Naive thymus-derived CD8-positive, alpha-beta T cell (primary cell): ENCODE measurements at regions not wholly inside any gene's neighbourhood (a gene's known extent, or its start where the extent isn't known, plus 50 kb on each side); places are given as distances from the start of the nearest gene placed in this dataset.

Experiments
- ATAC-seq, 2 donors: fragments of 150-1000 bp; cut with Tn5 transposase in 1 of 2; sonication (Bioruptor Pico), chemical (Tn5 transposase) in 1 of 2; 1 replicate in 1 of 2; 2 replicates in 1 of 2; pipeline ENCODE4 v1.10.0; 2021; ENCODE audit warnings: mild to moderate bottlenecking in 2 of 2, moderate library complexity in 2 of 2
- POLR2A ChIA-PET: fragments of 350-600 bp; sonication (Branson Sonifier 250); formaldehyde crosslinking; loops from one replicate; lab custom pipeline; 2021; ENCODE audit warnings: antibody characterized with exemption; lab: Charles Lee
- DNase-seq, 10 donors: peaks; one replicate each; pipeline versions ENCODE4 v3.0.0 to v3.0.0-alpha.2; 2020 to 2022
- H3K27ac Mint-ChIP-seq, 10 donors: one replicate each; pipeline ENCODE4 v1.8.0; 2020 to 2022; ENCODE audit warnings: mild to moderate bottlenecking in 10 of 10, mixed read lengths in 10 of 10, moderate library complexity in 4 of 10, inconsistent platforms in 1 of 10
- H3K27me3 Mint-ChIP-seq, 5 donors: one replicate each; pipeline ENCODE4 v1.8.0; 2021 to 2022; ENCODE audit warnings: mixed read lengths in 5 of 5
- H3K36me3 Mint-ChIP-seq, 3 donors: one replicate each; pipeline ENCODE4 v1.8.0; 2020 to 2022; ENCODE audit warnings: mixed read lengths in 3 of 3, mild to moderate bottlenecking in 2 of 3, inconsistent platforms in 1 of 3
- H3K4me1 Mint-ChIP-seq, 4 donors: one replicate each; pipeline ENCODE4 v1.8.0; 2021 to 2022; ENCODE audit warnings: mixed read lengths in 4 of 4
- H3K4me3 Mint-ChIP-seq, 10 donors: one replicate each; pipeline ENCODE4 v1.8.0; 2020 to 2022; ENCODE audit warnings: mild to moderate bottlenecking in 10 of 10, mixed read lengths in 10 of 10, moderate library complexity in 6 of 10, inconsistent platforms in 1 of 10
- H3K9me3 Mint-ChIP-seq, 9 donors: one replicate each; pipeline ENCODE4 v1.8.0; 2020 to 2022; ENCODE audit warnings: mixed read lengths in 9 of 9, mild to moderate bottlenecking in 3 of 9, inconsistent platforms in 1 of 9, moderate library complexity in 1 of 9

DNA sequence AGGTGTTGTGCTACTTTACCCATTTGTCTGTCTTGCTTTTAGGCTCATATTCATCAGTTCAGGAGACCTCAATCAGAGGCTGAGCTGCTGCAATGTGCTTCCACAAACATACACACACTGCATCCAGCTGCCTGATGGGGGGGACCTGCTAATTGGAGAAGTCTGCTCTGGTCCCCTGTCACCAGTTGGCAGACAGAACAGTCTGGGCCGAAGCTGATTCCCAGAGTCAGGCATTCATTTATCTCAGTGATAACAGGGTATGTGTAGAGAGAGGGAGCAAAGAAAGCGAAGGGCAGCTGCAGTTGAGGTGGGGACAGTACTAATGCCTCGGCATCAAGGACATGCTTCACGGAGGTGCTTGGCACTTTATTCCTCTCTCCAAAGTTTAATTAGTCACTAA is 584.3 kb upstream of the PIK3C3 start:
- POLR2A ChIA-PET, result no interaction called here
- no peaks in the 10 kb centered on the region for H3K27me3 Mint-ChIP-seq
- no peaks in the 10 kb centered on the region for H3K4me1 Mint-ChIP-seq
- H3K9me3 Mint-ChIP-seq, result peaks cover 0 to 8% (median 2%) of the 10 kb centered on the region in 9 donors
- H3K27ac Mint-ChIP-seq, result no peak overlapping the region
- ATAC-seq, result no peak
- no peaks in the 10 kb centered on the region for H3K36me3 Mint-ChIP-seq
- H3K4me3 Mint-ChIP-seq, result no peak overlapping the region
- DNase-seq, result no peak

GRCh38 chr18:41357708-41358107 is 597.3 kb upstream of the PIK3C3 start:
- Mint-ChIP-seq H3K9me3 (peaks cover 0 to 47% (median 10%) of the 10 kb centered on the region in 9 donors), H3K4me1 (no peaks in the 10 kb centered on the region), H3K4me3 (no peak overlapping the region), H3K27me3 (no peaks in the 10 kb centered on the region), H3K36me3 (peaks cover 0 to 4% (median 0%) of the 10 kb centered on the region in 3 donors), H3K27ac (no peak overlapping the region)
- DNase-seq, result no peak
- POLR2A ChIA-PET, result no interaction called here
- ATAC-seq, result no peak

- Mint-ChIP-seq H3K36me3 (peaks cover 0 to 4% (median 0%) of the 10 kb centered on the region in 3 donors), H3K27ac (no peak overlapping the region), H3K27me3 (no peaks in the 10 kb centered on the region), H3K4me1 (no peaks in the 10 kb centered on the region), H3K4me3 (no peak overlapping the region), H3K9me3 (peaks cover 0 to 28% (median 7%) of the 10 kb centered on the region in 9 donors)
- POLR2A ChIA-PET, result no interaction called here
- DNase-seq, result no peak
- no peak for ATAC-seq
Observed at GRCh38 chr18:41353777-41354528, 601.1 kb upstream of the PIK3C3 start.

DNA sequence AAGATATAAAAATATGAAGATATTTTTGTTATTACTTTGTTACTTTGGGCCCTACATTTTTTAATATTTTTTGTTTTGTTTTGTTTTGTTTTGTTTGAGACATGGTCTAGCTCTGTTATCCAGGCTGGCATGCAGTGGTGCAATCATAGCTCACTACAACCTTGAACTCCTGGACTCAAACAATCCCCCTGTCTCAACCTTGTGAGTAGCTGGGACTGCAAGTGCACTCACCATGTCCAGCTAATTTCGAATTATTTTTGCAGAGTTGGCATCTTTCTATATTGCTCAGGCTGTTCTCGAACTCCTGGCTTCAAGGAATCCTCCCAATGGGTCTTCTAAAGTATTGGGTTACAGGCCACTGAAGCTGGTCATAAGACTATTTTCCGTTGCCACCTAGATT is 603.6 kb upstream of the PIK3C3 start:
- no peak for ATAC-seq
- Mint-ChIP-seq H3K27ac (no peak overlapping the region), H3K4me3 (no peak overlapping the region), H3K36me3 (no peaks in the 10 kb centered on the region), H3K4me1 (no peaks in the 10 kb centered on the region), H3K27me3 (no peaks in the 10 kb centered on the region), H3K9me3 (peaks cover 0 to 16% (median 2%) of the 10 kb centered on the region in 9 donors)
- POLR2A ChIA-PET, result no interaction called here
- no peak for DNase-seq

GRCh38 chr18:41347057-41347456 is 608.0 kb upstream of the PIK3C3 start:
- H3K4me1 Mint-ChIP-seq, result no peaks in the 10 kb centered on the region
- ATAC-seq (no peak), DNase-seq (no peak)
- H3K9me3 Mint-ChIP-seq, result peaks cover 0 to 16% (median 4%) of the 10 kb centered on the region in 9 donors
- H3K27me3 Mint-ChIP-seq, result no peaks in the 10 kb centered on the region
- H3K36me3 Mint-ChIP-seq, result peaks cover 0 to 4% (median 0%) of the 10 kb centered on the region in 3 donors
- H3K27ac Mint-ChIP-seq, result no peak overlapping the region
- POLR2A ChIA-PET, result no interaction called here
- no peak overlapping the region for H3K4me3 Mint-ChIP-seq

DNA sequence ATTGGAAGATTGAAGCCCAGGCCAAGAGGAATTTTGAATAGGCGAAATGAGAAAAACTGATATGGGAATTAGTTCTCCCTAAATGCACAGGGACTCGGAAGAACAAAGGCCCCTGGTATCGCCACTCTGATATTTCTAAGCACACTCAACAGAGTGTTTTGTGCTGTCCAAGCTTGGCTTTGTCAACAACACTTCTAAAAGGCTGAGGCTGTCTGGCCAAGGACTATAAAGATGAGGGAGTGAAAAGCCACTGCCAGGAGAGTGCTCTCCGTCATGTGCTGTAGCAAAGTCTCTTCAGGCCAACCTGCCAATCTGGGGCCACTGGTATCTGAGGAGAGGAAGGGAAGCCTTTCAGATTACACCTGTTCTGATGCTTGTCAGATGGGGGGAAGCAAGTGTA is 611.2 kb upstream of the PIK3C3 start:
- POLR2A ChIA-PET, result no interaction called here
- Mint-ChIP-seq H3K27ac (no peak overlapping the region), H3K4me1 (no peaks in the 10 kb centered on the region), H3K27me3 (no peaks in the 10 kb centered on the region), H3K36me3 (peaks cover 0 to 5% (median 0%) of the 10 kb centered on the region in 3 donors), H3K9me3 (peaks cover 0 to 33% (median 4%) of the 10 kb centered on the region in 9 donors), H3K4me3 (no peak overlapping the region)
- ATAC-seq, result no peak
- DNase-seq, result no peak

DNA sequence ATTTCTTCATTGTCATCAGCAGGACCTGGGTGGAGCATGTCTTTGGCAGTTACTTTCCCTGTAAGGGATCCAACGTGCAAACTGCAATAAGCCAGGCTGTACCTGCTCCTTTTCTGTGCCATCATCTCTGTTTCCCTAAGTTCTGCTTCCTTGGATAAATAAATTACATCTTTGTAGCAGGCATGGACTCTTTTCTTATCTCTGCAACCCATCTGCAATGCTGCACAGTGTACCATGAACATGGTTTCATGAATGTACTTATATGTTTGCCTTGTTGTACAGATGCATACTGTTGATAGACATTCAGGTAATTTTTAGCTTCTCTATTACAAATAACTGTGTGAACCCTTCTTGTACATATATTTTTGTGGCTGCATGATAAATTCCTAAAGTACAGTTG is 616.7 kb upstream of the PIK3C3 start:
- H3K27ac Mint-ChIP-seq, result no peak overlapping the region
- peaks cover 0 to 5% (median 0%) of the 10 kb centered on the region in 3 donors for H3K36me3 Mint-ChIP-seq
- DNase-seq (no peak), ATAC-seq (no peak)
- no peaks in the 10 kb centered on the region for H3K27me3 Mint-ChIP-seq
- H3K4me1 Mint-ChIP-seq, result no peaks in the 10 kb centered on the region
- H3K9me3 Mint-ChIP-seq, result peaks cover 0 to 22% (median 5%) of the 10 kb centered on the region in 9 donors
- H3K4me3 Mint-ChIP-seq, result no peak overlapping the region
- POLR2A ChIA-PET, result no interaction called here

GRCh38 chr18:41331661-41332060 is 623.4 kb upstream of the PIK3C3 start:
- Mint-ChIP-seq H3K4me1 (no peaks in the 10 kb centered on the region), H3K27ac (no peak overlapping the region), H3K27me3 (no peaks in the 10 kb centered on the region), H3K9me3 (peaks cover 0 to 13% (median 8%) of the 10 kb centered on the region in 9 donors), H3K4me3 (no peak overlapping the region), H3K36me3 (no peaks in the 10 kb centered on the region)
- POLR2A ChIA-PET, result no interaction called here
- ATAC-seq (no peak), DNase-seq (no peak)

DNA sequence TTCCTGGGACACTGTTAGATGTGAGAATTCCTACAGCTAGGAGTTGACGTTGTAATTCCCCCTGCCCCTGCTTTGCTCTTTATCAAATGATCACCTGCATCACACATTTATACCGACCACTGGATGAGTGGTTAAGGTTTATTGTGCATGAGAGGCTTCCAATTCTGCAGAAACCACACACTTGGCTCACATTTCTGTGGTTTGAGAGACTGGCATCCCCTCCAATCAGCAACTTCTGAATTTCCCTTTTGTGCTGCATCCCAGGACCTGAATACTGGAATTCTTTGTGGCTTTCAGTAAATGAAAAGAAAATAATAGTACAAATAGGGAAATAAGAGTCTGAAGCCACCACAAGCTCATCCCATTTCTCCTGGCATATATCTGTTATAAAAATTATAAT is 628.7 kb upstream of the PIK3C3 start:
- ATAC-seq (no peak), DNase-seq (no peak)
- no peaks in the 10 kb centered on the region for H3K36me3 Mint-ChIP-seq
- H3K9me3 Mint-ChIP-seq, result peaks cover 0 to 19% (median 12%) of the 10 kb centered on the region in 9 donors
- no peaks in the 10 kb centered on the region for H3K4me1 Mint-ChIP-seq
- POLR2A ChIA-PET, result no interaction called here
- H3K27me3 Mint-ChIP-seq, result no peaks in the 10 kb centered on the region
- H3K27ac Mint-ChIP-seq, result no peak overlapping the region
- H3K4me3 Mint-ChIP-seq, result no peak overlapping the region

DNA sequence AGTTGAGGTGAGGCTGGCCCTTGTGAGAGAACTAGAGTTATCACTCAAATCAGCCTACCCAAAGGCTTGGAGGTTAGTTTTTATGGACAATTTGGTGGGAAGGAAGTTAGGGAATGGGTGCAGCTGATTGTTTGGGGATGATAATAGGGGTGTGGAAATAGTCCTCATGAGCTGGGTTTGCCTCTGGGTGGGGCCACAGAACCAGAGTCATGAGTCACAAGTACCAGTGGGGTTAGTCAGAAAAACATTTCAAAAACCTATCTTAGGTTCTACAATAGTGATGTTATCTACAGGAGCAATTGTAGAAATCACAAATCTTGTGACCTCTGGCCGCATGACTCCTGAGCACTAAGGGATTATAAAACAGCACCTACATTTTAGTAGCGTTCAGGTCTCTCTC is 630.1 kb upstream of the PIK3C3 start:
- Mint-ChIP-seq H3K4me1 (no peaks in the 10 kb centered on the region), H3K4me3 (no peak overlapping the region), H3K9me3 (peaks cover 0 to 30% (median 12%) of the 10 kb centered on the region in 9 donors), H3K27ac (no peak overlapping the region), H3K36me3 (no peaks in the 10 kb centered on the region), H3K27me3 (no peaks in the 10 kb centered on the region)
- no peak for DNase-seq
- POLR2A ChIA-PET, result no interaction called here
- ATAC-seq, result no peak

DNA sequence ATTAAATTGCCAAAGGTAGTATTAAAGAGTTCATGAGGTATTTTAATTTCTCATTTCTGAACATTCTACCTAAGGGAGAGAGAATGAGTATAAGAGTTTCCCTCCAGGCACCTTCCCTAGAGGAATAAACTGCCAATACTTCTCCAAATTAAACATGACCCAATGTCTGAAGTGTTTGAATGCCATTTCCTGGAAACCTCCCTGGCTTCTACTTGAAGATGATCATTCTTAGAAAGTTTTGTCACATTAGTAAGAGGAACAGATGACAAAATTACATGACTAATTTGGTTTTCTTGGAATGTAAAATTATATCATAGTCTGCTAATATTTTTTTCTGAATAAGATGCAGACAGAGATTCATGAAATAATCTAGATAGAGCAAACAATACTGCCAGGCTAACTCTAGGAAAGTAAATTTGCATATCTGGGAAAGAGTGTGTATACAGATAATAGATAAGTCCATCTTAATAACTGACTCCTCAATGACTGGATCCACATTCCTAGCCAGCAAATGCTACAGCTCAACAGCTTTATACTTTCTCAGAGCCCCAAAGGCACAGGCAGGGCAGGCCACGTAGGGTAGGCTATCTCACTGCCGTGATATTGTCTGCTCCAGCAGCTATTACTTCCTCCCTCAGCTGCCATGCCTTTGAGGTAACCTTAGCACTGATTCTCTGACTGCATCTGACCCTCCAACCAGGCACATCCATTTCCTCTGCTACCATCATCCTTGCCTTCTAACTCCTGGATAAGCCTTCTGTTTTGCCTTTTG is 630.8 kb upstream of the PIK3C3 start:
- no peak for DNase-seq
- Mint-ChIP-seq H3K27ac (no peak overlapping the region), H3K27me3 (no peaks in the 10 kb centered on the region), H3K4me3 (no peak overlapping the region), H3K4me1 (no peaks in the 10 kb centered on the region), H3K9me3 (peaks cover 3 to 30% (median 12%) of the 10 kb centered on the region in 9 donors), H3K36me3 (no peaks in the 10 kb centered on the region)
- ATAC-seq, result no peak
- POLR2A ChIA-PET, result no interaction called here

DNA sequence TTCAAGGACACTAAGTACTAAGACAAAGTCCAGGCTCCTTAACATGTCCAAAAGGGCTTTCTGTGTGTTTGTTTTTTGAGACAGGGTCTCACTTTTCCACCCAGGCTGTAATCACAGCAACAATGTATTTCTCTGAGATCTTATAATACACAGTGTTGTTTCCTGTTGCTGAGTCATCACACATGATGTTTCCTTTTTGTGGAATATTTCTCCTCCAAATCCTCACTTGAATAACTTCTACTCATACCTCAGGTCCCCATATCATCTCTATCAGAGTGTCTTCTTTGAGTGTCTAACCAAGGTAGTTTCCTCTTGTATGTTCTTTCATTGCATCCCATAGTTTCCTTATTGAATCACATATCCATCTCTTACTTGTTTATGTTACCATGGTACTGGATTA is 632.0 kb upstream of the PIK3C3 start:
- POLR2A ChIA-PET, result no interaction called here

DNA sequence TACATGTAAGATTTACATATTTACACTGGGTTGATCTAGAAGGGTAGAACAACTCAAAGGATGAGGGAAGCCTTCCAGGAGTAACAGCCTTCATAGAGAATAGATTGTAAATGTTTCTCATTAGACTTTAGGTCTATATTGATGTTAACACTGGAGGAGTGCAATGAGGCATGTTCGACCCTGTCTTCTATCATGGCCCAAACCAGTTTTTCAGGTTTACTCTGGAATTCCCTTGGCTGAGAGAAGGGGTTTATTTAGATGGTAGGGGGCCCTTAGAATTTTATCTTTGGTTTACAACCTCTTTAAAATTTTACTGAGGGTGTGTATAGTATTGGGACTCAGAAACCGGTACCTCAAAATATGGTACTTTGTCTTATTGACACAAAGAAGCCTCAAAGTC is 634.9 kb upstream of the PIK3C3 start:
- Mint-ChIP-seq H3K9me3 (peaks cover 2 to 12% (median 10%) of the 10 kb centered on the region in 9 donors), H3K4me1 (no peaks in the 10 kb centered on the region), H3K27me3 (no peaks in the 10 kb centered on the region), H3K27ac (no peak overlapping the region), H3K36me3 (no peaks in the 10 kb centered on the region), H3K4me3 (no peak overlapping the region)
- POLR2A ChIA-PET, result no interaction called here
- DNase-seq (no peak), ATAC-seq (no peak)

More for the DNA sequence above, 632.0 kb upstream of the PIK3C3 start:
- ATAC-seq (no peak), DNase-seq (no peak)
- Mint-ChIP-seq H3K4me1 (no peaks in the 10 kb centered on the region), H3K27ac (no peak overlapping the region), H3K36me3 (no peaks in the 10 kb centered on the region), H3K27me3 (no peaks in the 10 kb centered on the region), H3K9me3 (peaks cover 6 to 30% (median 12%) of the 10 kb centered on the region in 9 donors), H3K4me3 (no peak overlapping the region)
